ENCODE measurements at regions not wholly inside any gene's neighbourhood (a gene's known extent, or its start where the extent isn't known, plus 50 kb on each side); places are given as distances from the start of the nearest gene placed in this dataset.
"Not testable (repeated sequence)": the region's sequence is repeated elsewhere in the genome, so short reads cannot be mapped to it uniquely, and the experiment has no call there.

- H3K27me3 ChIP-seq (ENCODE audit: control insufficient read depth in 3 of 3, insufficient read depth in 3 of 3, low read length in 3 of 3) = no peaks in the 10 kb centered on the region
- H3K27ac ChIP-seq (ENCODE audit: low read depth, low read length) = no peak overlapping the region
- no peak overlapping the region for H3K4me3 ChIP-seq (ENCODE audit: low read length in 3 of 3)
- H3K9ac ChIP-seq (ENCODE audit: low read depth in 1 of 3, low read length in 3 of 3) = no peak overlapping the region
- no peaks in the 10 kb centered on the region for H3K9me3 ChIP-seq (ENCODE audit: control insufficient read depth in 3 of 3, low read length in 3 of 3)
- no peaks in the 10 kb centered on the region for H3K4me1 ChIP-seq (ENCODE audit: control insufficient read depth in 3 of 3, insufficient read depth in 3 of 3, low read length in 3 of 3)
- H3K36me3 ChIP-seq (ENCODE audit: control insufficient read depth in 3 of 3, insufficient read depth in 3 of 3, low read length in 3 of 3) = no peaks in the 10 kb centered on the region
Measured at GRCh38 chr2:204401114-204401513, 144.2 kb upstream of the PARD3B start.

GRCh38 chr2:204407204-204408014 lies 137.9 kb upstream of the PARD3B start:
- H3K36me3 ChIP-seq (ENCODE audit: control insufficient read depth in 3 of 3, insufficient read depth in 3 of 3, low read length in 3 of 3) = no peaks in the 10 kb centered on the region
- no peaks in the 10 kb centered on the region for H3K9me3 ChIP-seq (ENCODE audit: control insufficient read depth in 3 of 3, low read length in 3 of 3)
- no peak overlapping the region for H3K4me3 ChIP-seq (ENCODE audit: low read length in 3 of 3)
- no peak overlapping the region for H3K9ac ChIP-seq (ENCODE audit: low read depth in 1 of 3, low read length in 3 of 3)
- no peak overlapping the region for H3K27ac ChIP-seq (ENCODE audit: low read depth, low read length)
- no peaks in the 10 kb centered on the region for H3K27me3 ChIP-seq (ENCODE audit: control insufficient read depth in 3 of 3, insufficient read depth in 3 of 3, low read length in 3 of 3)
- no peaks in the 10 kb centered on the region for H3K4me1 ChIP-seq (ENCODE audit: control insufficient read depth in 3 of 3, insufficient read depth in 3 of 3, low read length in 3 of 3)

GRCh38 chr2:204412782-204413181 lies 132.5 kb upstream of the PARD3B start:
- H3K27ac ChIP-seq (ENCODE audit: low read depth, low read length); H3K9me3 ChIP-seq (ENCODE audit: control insufficient read depth in 3 of 3, low read length in 3 of 3); H3K4me3 ChIP-seq (ENCODE audit: low read length in 3 of 3); H3K27me3 ChIP-seq (ENCODE audit: control insufficient read depth in 3 of 3, insufficient read depth in 3 of 3, low read length in 3 of 3); H3K4me1 ChIP-seq (ENCODE audit: control insufficient read depth in 3 of 3, insufficient read depth in 3 of 3, low read length in 3 of 3); H3K36me3 ChIP-seq (ENCODE audit: control insufficient read depth in 3 of 3, insufficient read depth in 3 of 3, low read length in 3 of 3); H3K9ac ChIP-seq (ENCODE audit: low read depth in 1 of 3, low read length in 3 of 3): not testable (repeated sequence)

GRCh38 chr2:204415406-204416181 lies 129.7 kb upstream of the PARD3B start:
- Histone ChIP-seq H3K27ac (ENCODE audit: low read depth, low read length) (no peak overlapping the region), H3K9ac (ENCODE audit: low read depth in 1 of 3, low read length in 3 of 3) (no peak overlapping the region), H3K4me3 (ENCODE audit: low read length in 3 of 3) (no peak overlapping the region), H3K9me3 (ENCODE audit: control insufficient read depth in 3 of 3, low read length in 3 of 3) (no peaks in the 10 kb centered on the region), H3K27me3 (ENCODE audit: control insufficient read depth in 3 of 3, insufficient read depth in 3 of 3, low read length in 3 of 3) (no peaks in the 10 kb centered on the region), H3K36me3 (ENCODE audit: control insufficient read depth in 3 of 3, insufficient read depth in 3 of 3, low read length in 3 of 3) (no peaks in the 10 kb centered on the region), H3K4me1 (ENCODE audit: control insufficient read depth in 3 of 3, insufficient read depth in 3 of 3, low read length in 3 of 3) (no peaks in the 10 kb centered on the region)

GRCh38 chr2:204416236-204416635 lies 129.0 kb upstream of the PARD3B start:
- Histone ChIP-seq H3K4me3 (ENCODE audit: low read length in 3 of 3) (no peak overlapping the region), H3K27me3 (ENCODE audit: control insufficient read depth in 3 of 3, insufficient read depth in 3 of 3, low read length in 3 of 3) (no peaks in the 10 kb centered on the region), H3K27ac (ENCODE audit: low read depth, low read length) (no peak overlapping the region), H3K9ac (ENCODE audit: low read depth in 1 of 3, low read length in 3 of 3) (no peak overlapping the region), H3K9me3 (ENCODE audit: control insufficient read depth in 3 of 3, low read length in 3 of 3) (no peaks in the 10 kb centered on the region), H3K36me3 (ENCODE audit: control insufficient read depth in 3 of 3, insufficient read depth in 3 of 3, low read length in 3 of 3) (no peaks in the 10 kb centered on the region), H3K4me1 (ENCODE audit: control insufficient read depth in 3 of 3, insufficient read depth in 3 of 3, low read length in 3 of 3) (no peaks in the 10 kb centered on the region)

- Histone ChIP-seq H3K27ac (ENCODE audit: low read depth, low read length) (no peak overlapping the region), H3K36me3 (ENCODE audit: control insufficient read depth in 3 of 3, insufficient read depth in 3 of 3, low read length in 3 of 3) (no peaks in the 10 kb centered on the region), H3K27me3 (ENCODE audit: control insufficient read depth in 3 of 3, insufficient read depth in 3 of 3, low read length in 3 of 3) (no peaks in the 10 kb centered on the region), H3K4me1 (ENCODE audit: control insufficient read depth in 3 of 3, insufficient read depth in 3 of 3, low read length in 3 of 3) (no peaks in the 10 kb centered on the region), H3K9me3 (ENCODE audit: control insufficient read depth in 3 of 3, low read length in 3 of 3) (no peaks in the 10 kb centered on the region), H3K9ac (ENCODE audit: low read depth in 1 of 3, low read length in 3 of 3) (no peak overlapping the region), H3K4me3 (ENCODE audit: low read length in 3 of 3) (no peak overlapping the region)
Measured at GRCh38 chr2:204425821-204426220, 119.5 kb upstream of the PARD3B start.

GRCh38 chr2:204428675-204429074 lies 116.6 kb upstream of the PARD3B start:
- H3K9me3 ChIP-seq (ENCODE audit: control insufficient read depth in 3 of 3, low read length in 3 of 3) = no peaks in the 10 kb centered on the region

GRCh38 chr2:204431529-204431928 lies 113.7 kb upstream of the PARD3B start:
- Histone ChIP-seq H3K36me3 (ENCODE audit: control insufficient read depth in 3 of 3, insufficient read depth in 3 of 3, low read length in 3 of 3) (no peaks in the 10 kb centered on the region), H3K4me1 (ENCODE audit: control insufficient read depth in 3 of 3, insufficient read depth in 3 of 3, low read length in 3 of 3) (no peaks in the 10 kb centered on the region), H3K27me3 (ENCODE audit: control insufficient read depth in 3 of 3, insufficient read depth in 3 of 3, low read length in 3 of 3) (no peaks in the 10 kb centered on the region), H3K4me3 (ENCODE audit: low read length in 3 of 3) (no peak overlapping the region), H3K9me3 (ENCODE audit: control insufficient read depth in 3 of 3, low read length in 3 of 3) (no peaks in the 10 kb centered on the region), H3K27ac (ENCODE audit: low read depth, low read length) (no peak overlapping the region), H3K9ac (ENCODE audit: low read depth in 1 of 3, low read length in 3 of 3) (no peak overlapping the region)

More at GRCh38 chr2:204428675-204429074, 116.6 kb upstream of the PARD3B start:
- H3K27me3 ChIP-seq (ENCODE audit: control insufficient read depth in 3 of 3, insufficient read depth in 3 of 3, low read length in 3 of 3) = no peaks in the 10 kb centered on the region
- no peak overlapping the region for H3K27ac ChIP-seq (ENCODE audit: low read depth, low read length)
- no peaks in the 10 kb centered on the region for H3K36me3 ChIP-seq (ENCODE audit: control insufficient read depth in 3 of 3, insufficient read depth in 3 of 3, low read length in 3 of 3)
- H3K4me3 ChIP-seq (ENCODE audit: low read length in 3 of 3) = no peak overlapping the region
- no peak overlapping the region for H3K9ac ChIP-seq (ENCODE audit: low read depth in 1 of 3, low read length in 3 of 3)
- H3K4me1 ChIP-seq (ENCODE audit: control insufficient read depth in 3 of 3, insufficient read depth in 3 of 3, low read length in 3 of 3) = no peaks in the 10 kb centered on the region

GRCh38 chr2:204432196-204432595 lies 113.1 kb upstream of the PARD3B start:
- H3K27me3 ChIP-seq (ENCODE audit: control insufficient read depth in 3 of 3, insufficient read depth in 3 of 3, low read length in 3 of 3) = no peaks in the 10 kb centered on the region
- no peaks in the 10 kb centered on the region for H3K4me1 ChIP-seq (ENCODE audit: control insufficient read depth in 3 of 3, insufficient read depth in 3 of 3, low read length in 3 of 3)
- H3K4me3 ChIP-seq (ENCODE audit: low read length in 3 of 3) = no peak overlapping the region
- H3K9ac ChIP-seq (ENCODE audit: low read depth in 1 of 3, low read length in 3 of 3) = no peak overlapping the region
- no peaks in the 10 kb centered on the region for H3K9me3 ChIP-seq (ENCODE audit: control insufficient read depth in 3 of 3, low read length in 3 of 3)
- H3K27ac ChIP-seq (ENCODE audit: low read depth, low read length) = no peak overlapping the region
- no peaks in the 10 kb centered on the region for H3K36me3 ChIP-seq (ENCODE audit: control insufficient read depth in 3 of 3, insufficient read depth in 3 of 3, low read length in 3 of 3)

All from skeletal muscle tissue (tissue), 3 donors.